HG02970 (cell line): ENCODE measurements at regions not wholly inside any gene's neighbourhood (a gene's known extent, or its start where the extent isn't known, plus 50 kb on each side); places are given as distances from the start of the nearest gene placed in this dataset.

Experiments
- ATAC-seq: cut with Tn5 transposase; IDR thresholded peaks from one replicate; pipeline ENCODE4 v1.9.1; 2021; ENCODE audit warnings: mild to moderate bottlenecking, moderate library complexity, moderate number of reproducible peaks; ENCODE audit not compliant: unreplicated experiment, low FRiP score

GRCh38 chr13:40158757-40159156 is 503.3 kb downstream of the COG6 start:
- no peak for ATAC-seq

DNA sequence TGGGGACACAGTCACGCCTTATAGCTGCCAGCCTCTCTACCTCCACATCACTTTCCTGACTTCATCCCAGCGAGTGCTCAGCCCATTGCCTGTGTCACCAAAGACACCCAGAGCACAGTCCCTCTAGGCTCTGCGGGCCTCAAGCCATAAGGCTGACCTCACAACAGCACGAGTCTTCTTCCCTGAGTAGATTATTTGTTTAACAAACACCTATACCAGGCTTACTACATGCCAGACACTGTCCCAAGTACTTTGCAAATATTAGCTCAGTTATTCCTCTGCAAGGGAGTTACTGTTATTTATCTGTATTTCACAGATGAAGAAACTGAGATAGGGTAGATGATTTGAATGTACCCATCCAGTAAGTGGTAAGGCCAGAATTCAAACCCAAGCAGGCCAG is 504.3 kb downstream of the COG6 start:
- no peak for ATAC-seq

DNA sequence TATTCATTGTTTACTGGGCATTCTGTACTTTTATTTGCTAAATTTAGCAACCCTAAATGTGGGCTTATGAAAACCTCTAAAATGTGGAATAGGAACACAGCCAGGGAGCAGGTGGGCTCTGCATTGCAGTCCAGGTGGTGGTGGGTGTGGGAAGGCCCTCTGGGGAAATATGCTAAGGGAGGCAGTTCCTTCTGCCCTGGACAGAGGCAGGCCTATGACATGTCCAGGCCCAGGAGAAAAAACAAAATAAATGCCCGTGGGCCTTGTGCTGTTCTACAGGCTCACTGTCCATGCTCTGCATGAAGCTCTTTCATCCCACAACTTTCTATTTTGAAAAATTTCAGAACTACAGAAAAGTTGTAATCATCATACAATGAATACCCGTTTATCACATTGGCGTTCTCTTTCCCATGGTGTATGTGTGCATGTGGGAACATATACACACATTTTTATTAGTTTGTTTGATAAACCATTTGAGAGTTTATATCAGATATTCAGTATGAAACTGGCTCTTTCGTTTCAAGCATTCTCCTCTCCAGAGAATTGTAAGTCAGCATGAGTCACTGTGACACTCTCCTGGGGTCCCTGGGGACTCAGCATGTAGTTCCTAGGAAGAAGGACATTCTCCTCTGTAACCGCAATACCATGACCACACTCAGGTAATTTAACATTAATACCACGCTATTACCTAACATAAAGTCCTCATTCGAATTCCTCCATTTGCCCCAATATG is 505.3 kb downstream of the COG6 start:
- ATAC-seq = no peak

- no peak for ATAC-seq
These were observed 505.1 kb downstream of the FOXO1 start for GRCh38 chr13:40161351-40161810.

DNA sequence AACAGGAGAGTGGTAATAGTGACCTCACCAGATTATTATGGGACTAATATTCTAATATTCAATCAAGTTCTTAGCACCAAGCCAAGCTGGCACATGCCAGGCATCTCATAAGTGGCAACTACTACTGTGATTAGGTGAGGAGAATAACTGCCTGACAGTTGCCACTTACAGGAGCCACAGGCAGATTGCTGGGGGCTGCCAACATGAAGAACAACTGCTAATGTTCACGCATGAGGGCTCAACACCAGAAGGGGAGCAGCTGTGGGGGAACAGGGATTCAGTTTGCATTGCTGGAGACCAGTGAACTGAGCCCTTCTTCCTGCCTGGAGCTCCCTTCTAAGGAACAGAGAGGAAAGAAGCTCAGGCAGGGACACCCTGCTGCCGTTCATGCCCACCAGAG is 504.5 kb downstream of the FOXO1 start:
- no peak for ATAC-seq

GRCh38 chr13:40163066-40164000 is 503.1 kb downstream of the FOXO1 start:
- ATAC-seq = no peak

DNA sequence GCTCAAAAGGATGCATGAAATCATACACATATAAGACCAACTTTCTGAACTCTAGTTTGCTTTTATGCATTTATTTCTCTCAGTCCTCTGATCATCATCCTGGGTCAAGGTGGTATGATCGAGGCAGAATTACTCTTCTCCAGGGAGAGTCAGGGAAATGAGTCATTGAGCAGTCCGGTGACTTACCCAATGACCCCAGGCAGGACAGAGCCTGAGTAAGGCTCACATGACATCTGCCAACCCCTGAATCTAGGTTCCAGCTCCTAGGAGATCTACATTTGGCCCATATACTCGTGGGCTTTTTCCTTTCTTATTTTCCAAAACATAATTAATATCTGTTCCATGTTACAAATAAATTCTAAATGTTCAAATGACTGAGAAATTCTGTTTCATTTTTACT is 502.3 kb downstream of the FOXO1 start:
- ATAC-seq = no peak

- ATAC-seq = no peak
These were observed 501.0 kb downstream of the FOXO1 start for GRCh38 chr13:40165316-40165932.

DNA sequence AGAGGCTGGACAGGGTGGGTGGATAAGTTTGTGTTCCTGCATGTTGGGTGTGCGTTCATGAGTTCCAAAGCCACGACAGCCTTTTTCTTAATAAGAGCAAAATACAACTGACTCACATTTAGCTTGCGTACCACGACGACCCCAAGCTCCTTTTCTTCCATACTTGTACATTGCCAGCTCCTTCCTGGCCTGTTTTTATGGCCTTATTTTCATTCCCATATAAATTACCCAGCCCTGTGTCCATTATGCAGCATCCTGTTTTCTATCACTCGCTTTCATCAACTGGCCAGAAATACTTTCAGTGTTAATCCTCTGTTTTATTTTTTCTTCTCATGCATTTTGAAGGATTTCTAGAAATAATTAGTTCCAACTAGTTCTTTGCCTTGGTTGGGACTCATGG is 499.1 kb downstream of the FOXO1 start:
- no peak for ATAC-seq

DNA sequence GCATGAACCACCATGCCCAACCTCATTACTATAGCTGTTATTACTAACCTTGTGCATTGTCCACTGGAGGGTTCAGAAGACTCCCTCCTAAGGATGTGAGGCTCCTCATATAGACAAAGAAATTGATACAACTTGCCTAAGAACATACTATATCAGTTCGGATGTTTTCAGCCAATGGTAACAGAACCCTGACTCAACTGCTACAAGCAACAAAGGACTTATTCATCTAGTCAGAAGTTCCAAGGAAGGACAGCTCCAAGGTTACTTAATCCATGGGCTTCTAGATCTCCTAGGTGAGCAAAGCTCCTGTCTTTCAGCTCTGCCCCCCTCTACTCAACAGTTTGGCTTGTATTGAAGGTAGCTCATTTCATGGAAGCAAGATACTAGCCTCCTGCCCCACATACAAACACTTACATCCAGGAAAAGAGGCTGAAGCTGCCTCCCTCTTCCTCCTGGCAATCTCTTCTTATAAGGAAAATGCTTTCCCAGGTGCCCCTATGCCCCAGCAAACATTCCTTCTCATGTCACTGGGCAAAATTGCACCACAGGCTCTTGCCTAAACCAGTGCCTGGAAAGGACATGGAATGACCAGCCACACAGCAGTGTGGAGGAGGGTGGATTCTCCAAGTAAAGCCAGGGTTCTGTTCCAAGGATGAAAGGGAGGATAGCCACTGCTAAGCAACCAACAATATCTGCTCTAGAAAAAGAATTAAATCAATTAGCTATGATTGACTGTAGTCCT is 497.8 kb downstream of the FOXO1 start:
- ATAC-seq = no peak

GRCh38 chr13:40169476-40169875 is 497.0 kb downstream of the FOXO1 start:
- ATAC-seq = no peak

GRCh38 chr13:40170091-40170490 is 496.4 kb downstream of the FOXO1 start:
- ATAC-seq = no peak

DNA sequence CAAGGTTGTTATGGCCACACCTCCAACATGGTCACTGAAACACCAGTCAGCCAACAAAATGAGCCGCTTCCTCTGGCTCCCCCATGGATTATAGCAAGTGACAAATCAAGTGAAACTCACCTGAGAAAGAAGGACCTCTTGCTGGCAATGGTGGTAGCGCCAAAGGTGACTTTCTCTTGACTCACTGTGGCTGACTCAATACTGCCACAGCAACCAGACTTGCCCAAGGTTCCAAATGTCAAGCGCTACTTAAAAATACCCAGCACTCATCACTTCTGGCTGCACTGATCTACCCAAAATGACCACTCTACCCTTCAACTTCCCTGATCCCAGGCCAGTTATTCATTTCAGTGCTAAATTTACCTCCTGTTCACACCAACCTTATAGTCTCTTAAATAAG is 495.5 kb downstream of the FOXO1 start:
- no peak for ATAC-seq

DNA sequence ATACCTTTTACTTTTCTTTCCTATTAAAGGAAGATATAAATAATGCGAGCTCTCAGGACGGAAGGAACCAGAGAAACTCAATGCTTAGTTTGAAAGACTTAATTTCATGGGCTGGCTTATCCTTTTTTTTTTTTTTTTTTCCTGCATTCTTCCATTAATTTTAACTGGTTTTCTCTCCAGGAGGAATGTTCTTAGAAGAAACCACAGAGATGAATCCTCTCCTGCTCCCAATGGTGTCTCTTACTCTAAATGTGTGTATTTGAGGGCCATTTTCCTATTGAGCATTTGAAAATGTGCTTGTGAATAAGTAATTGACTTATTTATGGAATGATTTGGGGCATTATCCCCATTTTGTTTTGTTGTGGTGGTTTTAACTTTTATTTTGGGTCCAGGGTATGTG is 494.9 kb downstream of the FOXO1 start:
- ATAC-seq = no peak

DNA sequence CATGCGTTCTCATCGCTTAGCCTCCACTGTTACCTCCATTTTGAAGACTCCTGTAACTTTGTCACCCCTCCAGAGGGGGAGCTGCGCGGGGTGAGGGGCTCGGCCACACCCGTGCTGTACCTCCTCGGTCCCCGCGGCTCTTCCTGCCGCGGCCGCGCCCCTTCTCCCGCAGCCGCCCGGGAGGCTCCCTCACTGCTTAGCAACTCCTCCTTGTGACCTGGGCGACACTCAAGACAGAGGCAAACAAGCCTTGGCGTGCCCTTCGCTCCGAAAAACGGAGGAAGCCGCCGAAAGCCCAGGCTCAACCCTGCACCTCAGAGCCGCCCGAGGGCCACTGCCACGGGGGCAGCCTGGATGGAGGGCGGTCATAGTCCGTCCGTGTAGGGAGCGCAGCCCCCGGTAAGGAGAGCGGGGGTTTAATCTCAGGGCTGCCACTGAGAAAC is 494.3 kb downstream of the FOXO1 start:
- no peak for ATAC-seq

GRCh38 chr13:40172878-40173277 is 493.6 kb downstream of the FOXO1 start:
- ATAC-seq = no peak

GRCh38 chr13:40175639-40176038 is 490.8 kb downstream of the FOXO1 start:
- no peak for ATAC-seq

GRCh38 chr13:40176242-40176641 is 490.2 kb downstream of the FOXO1 start:
- no peak for ATAC-seq

GRCh38 chr13:40178130-40178529 is 488.3 kb downstream of the FOXO1 start:
- ATAC-seq = no peak
